Head of caudate nucleus (tissue), 42 donors: ENCODE measurements at regions not wholly inside any gene's neighbourhood (a gene's known extent, or its start where the extent isn't known, plus 50 kb on each side); places are given as distances from the start of the nearest gene placed in this dataset.
"Not testable (repeated sequence)": the region's sequence is repeated elsewhere in the genome, so short reads cannot be mapped to it uniquely, and the experiment has no call there.

Source experiments
- DNase-seq, 42 donors: peaks; one replicate each; pipeline versions ENCODE4 v3.0.0 to v3.0.0-alpha.2; 2020 to 2021; ENCODE audit warnings: mixed read lengths in 7 of 42
- intact Hi-C: fragments of 100-400 bp; cut with DNase I; formaldehyde crosslinking; loops from one replicate; pipeline ENCODE4 v1.15.0; 2022

DNA sequence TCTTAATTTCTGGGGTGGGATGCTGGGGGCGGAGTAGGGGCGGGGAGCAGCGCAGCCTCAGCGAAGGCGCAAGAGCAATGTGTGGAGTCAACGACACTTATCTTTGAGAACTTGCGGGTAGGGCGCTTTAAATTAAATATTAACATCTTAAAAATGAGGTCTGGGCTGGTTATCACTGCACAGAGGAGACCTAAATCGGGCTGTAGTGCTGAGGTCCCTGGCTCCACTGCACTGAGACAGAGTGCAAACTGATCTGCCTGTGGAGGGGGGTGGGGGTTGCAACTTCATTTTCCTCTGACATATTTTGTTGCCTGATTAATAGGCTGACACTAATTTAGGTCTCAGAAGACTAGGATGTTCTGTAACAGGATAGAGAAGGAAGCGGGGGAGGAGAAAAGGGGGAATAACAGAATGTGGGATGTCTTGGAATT is 253.0 kb upstream of the FANCL start:
- intact Hi-C loops, result no loop called here

DNA sequence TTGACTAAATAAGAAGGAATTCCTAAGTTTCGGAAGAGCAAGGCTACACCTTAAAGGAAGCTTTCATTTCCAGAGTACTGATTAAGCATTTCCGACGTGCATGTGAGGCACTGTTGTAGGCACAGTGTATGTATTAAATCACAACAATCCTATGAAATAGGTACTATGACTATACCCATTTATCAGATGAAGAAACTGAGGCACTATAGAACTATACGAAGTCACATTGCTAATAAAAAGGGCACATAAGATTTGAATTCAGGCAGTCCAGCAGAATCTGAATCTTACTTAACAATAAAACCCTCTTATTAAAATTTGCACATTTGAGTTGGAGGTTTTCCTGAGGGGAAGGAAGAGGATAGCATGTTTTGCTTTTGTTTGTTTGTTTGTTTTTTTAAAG is 243.5 kb upstream of the FANCL start:
- no peak for DNase-seq
- intact Hi-C loops, result no loop called here

More for the DNA sequence above, 253.0 kb upstream of the FANCL start:
- DNase-seq, result peak in 37 of 42 donors; percentile 14 to 75 (median 43)

DNA sequence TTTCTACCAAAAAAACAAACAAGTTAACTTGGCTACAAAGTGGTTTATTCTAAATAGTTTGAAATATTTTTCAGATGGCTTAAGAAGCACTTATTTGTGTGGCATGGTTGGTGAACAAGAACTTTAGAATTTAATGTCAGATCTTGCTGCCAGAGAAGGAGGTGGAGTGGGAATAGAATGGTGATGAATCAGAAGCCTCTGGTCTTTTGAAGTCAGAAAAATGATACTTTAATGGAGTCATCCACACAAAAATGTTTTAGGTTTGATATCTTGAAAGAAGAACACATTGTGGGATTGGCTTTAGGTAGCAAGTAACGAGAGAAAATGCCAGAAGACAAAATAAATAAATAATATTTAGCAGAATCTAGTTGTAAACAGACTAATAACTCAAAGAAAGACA is 243.1 kb upstream of the FANCL start:
- intact Hi-C loops, result no loop called here
- DNase-seq, result no peak

DNA sequence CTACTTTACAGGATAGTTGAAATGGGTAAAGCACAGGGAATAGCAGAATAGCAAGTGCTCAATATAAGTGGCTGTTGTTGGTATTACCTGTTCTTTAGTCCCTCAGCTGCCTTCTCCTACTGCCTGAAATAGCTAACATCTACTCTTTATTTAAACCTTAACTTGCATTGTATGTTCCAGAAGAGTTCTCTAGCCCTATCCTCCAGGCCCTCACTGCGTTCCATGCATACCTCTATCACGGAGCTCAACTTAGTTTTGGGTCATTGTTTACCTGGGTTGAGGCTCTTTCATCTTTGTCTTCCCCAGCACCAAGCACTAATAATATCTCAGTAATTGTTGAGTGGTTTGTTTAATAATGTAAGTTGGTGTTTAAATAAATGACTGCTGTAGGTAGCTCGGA is 242.2 kb upstream of the FANCL start:
- no peak for DNase-seq
- intact Hi-C loops, result no loop called here

DNA sequence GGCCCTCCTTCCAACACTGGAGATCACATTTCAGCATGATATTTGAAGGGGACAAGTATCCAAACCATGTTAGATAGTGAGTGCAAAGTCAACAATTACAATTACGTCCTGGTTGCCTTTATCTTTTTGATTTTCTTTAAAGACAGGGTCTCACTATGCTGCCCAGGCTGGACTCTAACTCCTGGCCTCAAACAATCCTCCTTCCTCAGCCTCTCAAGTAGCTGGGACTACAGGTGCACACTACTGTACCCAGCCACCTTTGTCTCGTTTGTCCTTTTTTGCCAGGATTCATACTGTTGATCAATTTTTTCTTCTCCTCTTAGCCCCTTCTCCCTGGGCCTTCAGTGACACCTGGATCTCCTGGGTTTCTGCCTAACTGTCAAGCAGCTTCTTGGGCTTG is 240.5 kb upstream of the FANCL start:
- intact Hi-C loops, result no loop called here
- DNase-seq, result no peak

DNA sequence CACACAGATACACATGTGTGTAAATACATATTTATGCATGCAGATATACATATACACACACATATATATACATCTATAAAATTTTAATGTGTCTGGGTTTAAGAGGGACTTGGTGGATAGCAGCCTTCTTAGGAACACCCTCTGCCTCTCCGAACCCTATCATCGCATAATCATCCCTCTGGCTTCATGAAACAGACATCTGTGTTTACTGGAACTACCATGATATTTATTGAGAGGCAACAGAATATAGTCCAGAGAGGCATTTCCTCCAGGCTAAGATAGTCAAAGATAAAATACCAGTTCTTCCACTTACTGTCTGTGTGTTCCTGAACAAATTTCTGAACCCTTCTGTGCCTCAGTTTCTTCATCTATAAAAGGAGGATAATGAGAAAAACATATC is 239.0 kb upstream of the FANCL start:
- no peak for DNase-seq
- intact Hi-C loops, result no loop called here

DNA sequence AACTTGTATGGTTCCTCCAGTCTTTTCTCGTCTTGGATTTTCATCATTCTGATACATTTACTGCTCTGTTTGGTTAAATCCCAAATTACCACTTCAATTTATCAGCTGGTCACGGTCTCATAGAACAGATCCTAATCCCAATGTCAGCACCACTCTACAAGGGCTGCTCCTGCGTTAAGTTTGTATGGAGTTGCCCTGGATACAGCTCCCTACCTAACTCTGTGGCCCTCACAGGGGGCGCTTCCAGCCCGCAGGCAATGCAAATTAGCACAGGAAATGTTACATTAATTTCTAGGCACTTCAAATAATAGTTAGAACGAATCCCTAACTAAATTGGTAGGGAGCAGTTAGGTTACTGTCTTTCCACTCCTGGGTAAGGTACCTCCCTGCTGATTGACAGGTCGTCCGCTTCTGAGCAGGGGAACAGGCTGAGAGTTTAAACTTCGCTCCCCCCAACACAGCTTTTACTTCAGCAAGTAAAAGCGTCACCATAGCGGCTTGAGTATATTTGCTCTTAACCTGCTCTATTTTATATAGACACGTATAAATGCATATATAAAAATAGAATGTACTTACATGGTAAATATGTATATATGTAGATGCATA is 238.5 kb upstream of the FANCL start:
- DNase-seq, result no peak
- intact Hi-C loops, result no loop called here

DNA sequence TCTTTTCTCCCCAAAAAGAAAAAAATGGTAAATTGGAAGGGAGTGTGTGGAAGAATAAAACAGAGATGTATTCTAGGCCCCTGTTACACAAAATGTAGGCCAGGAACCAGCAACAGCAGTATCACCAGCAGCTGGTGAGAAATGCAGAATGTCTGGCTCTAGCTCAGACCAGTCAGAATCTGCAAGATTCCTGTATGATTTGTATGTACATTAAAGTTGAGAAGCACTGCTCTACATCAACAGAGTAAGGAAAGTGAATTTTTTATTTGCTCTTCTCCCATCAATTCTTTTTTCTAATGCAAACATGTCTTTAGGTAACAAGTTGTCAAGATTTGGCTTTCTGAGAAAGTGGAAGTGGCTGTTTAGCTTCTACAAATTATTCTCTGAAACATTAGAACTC is 235.4 kb upstream of the FANCL start:
- DNase-seq, result no peak
- intact Hi-C loops, result no loop called here

DNA sequence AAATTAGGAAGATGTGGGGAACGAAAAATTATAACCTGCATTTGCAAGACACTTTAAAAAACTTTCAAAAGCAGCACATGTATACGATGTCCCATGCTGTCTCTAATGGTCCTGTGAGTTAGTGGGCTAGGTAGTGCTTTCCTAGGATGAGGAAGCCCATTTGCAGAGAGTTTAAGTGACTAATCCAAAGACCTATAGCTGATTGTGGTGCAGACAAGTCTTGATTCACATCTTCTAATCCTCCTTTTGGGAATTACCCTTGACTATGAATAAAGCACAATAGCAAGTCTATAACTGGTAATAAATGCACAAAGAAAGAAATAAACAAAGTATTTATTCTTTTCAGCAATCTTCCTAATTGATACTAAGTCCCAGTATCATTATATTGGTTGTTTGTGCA is 234.6 kb upstream of the FANCL start:
- intact Hi-C loops, result no loop called here
- no peak for DNase-seq

DNA sequence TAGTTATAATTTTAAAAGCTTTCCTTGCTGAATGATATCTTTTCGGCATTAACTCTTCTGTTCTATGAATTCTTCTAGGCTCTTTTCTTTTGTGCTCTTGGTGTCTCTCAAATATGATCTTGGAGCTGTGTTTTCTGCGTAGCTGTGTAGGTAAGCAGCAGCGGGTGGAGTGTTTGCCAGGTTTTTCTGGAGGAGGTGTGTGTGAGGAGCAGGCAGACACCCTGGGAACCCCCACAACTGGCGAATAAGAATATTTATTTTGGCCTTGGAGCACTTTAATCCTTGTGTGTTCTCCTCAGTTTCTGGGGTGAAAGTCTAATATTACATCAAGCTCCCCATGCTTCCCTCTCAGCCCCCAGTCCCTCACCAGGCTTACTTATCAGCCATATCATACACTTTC is 232.0 kb upstream of the FANCL start:
- no peak for DNase-seq
- intact Hi-C loops, result no loop called here

DNA sequence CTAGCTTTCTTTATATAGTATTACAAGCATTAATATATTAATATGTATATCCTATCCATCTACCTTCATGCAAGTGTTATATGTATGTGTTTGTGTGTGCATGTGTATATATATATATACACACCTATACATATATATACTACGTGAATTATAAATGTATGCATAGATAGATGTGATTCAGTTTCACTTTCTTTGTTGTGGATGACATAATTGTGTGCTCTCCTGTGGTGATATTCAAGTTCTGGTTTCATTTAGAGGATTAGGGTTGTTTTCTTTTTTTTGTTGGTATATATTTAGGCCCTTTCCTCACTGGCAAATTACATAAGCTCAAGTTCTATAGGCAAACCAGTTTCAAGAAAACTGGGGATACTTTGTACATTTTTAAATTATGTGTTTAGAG is 225.7 kb upstream of the FANCL start:
- no peak for DNase-seq
- intact Hi-C loops, result no loop called here

DNA sequence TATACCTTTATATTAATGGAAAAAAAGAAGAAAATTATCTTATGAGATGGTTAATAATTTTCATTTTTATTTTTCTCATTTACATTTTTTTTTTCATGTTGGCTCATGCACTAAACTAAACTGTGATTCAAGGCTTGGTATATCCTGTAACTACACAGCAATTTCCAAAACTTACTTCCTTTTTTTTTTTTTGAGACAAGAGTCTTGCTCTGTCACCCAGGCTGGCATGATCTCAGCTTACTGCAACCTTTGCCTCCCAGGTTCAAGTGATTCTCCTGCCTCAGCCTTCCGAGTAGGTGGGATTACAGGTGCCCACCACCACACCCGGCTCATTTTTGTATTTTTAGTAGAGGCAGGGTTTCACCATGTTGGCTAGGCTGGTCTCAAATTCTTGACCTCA is 224.9 kb upstream of the FANCL start:
- intact Hi-C loops, DNase-seq: not testable (repeated sequence)

DNA sequence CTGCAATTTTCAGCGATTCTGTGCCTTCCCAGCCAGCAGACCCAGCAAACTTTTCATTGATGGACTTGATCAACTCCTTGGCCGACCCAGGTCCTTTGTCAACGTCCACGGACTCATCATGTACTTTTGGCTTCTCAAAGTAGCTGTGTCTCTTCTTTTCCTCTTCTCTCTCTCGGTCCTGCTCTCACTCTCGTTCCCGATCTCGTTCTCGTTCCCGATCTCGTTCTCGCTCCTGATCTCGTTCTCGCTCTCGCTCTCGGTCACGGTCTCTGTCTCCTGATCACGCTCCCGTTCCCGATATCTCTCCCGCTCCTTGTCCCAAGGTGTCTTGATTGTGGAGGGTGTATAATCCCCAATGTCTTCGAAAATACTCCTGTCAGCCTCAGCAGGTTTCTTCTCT is 219.5 kb upstream of the FANCL start:
- no peak for DNase-seq
- intact Hi-C loops, result no loop called here

DNA sequence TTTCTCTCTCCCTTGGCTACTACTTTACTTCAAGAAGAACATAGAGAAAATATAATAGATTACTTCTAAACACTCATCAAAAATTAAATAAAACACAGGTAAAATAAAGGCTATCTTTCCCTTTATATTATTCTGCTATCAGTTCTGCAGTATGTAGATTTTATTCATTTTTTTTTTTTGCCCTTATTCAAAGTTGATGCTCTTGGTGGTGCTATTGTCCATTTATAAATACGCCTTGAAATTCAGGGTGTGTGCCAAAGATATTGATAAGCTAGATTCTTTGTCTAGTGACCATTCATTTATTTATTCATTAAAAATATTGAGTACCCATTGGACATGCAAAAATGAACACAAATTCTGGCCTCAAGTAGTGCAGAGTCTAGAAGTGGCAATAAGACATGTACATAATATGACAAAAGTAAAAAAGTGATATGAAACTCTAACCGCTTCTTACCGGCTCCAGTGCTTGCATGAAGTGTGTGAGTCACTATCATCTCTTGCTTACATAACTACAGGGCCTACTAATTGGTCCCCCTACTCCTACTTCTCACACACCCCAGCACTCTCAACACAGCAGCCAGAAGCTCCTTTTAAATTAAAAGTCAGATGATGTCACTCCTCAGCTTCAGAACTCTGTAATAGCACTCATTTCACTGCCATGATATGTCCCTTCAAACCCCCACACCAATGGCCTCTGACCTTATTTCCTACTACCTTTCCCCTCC is 208.3 kb upstream of the FANCL start:
- intact Hi-C loops, result loop anchor here (5.0 to 10.0 kb wide), 2 partner anchors 317 to 555 kb away; no protein-coding TSS in a partner anchor
- peak in 30 of 42 donors; percentile 3 to 77 (median 42) for DNase-seq

DNA sequence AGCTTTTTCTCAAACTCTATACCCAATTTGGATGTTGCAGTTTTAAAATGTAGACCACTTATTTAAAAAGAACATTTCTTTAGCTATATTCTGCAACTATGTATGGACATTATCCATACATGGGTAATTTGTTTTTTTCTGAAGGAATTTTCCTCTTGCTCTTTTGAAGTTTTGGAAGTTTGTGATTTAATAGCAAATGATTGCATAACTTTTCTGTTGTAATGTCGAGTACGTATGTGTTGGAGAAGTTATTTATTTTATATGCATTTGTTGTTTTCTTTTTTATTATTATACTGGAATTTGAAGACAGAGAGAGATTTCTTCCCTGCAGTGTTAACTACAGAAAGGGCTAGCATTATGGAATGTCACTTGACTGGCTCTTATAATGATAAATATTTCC is 207.7 kb upstream of the FANCL start:
- intact Hi-C loops, result loop anchor here (5.0 kb wide), 1 partner anchor 317 kb away; no protein-coding TSS in a partner anchor

DNA sequence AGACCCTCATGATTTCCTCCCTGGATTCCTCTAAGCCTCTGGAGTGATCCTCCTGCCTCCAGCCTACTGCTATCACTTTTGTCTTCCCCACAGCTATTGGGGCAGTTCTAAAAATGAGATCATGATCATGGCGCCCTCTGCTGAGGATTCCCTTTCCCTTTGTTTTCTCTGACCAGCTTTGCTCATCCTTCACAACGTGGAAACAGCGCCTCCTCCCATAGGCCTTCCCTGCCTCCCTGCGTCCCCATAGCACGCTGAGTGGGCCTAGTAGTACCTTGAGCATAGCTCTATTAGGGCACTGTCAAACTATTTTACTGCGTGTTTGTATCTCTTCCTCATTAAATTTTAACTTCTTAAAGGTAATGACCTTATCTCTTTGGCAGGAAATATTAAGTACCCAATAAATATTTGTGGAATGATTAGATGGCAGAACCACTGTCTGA is 207.0 kb upstream of the FANCL start:
- peak; percentile 20 to 95 (median 83) for DNase-seq
- intact Hi-C loops, result loop anchor here (5.0 kb wide), 1 partner anchor 316 kb away; no protein-coding TSS in a partner anchor

More for the DNA sequence above, 207.7 kb upstream of the FANCL start:
- no peak for DNase-seq

DNA sequence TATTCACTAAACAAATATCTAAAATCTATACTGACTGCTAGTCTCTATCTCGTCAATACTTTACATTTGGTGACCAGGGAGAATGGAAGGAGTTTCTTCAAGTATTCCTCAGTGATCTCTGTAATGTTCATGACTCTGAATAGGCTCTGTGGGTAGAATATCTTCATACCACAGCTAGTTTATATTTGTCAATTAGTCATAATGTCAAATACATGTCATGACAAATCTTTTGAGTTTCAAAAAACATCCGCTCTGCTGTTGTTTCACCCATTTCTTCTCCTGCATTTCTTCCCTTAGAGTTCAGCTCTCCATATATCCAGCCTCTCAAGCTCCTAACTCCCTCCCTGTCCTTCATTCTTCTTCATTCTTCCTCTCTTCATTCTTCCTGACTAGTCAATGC is 206.5 kb upstream of the FANCL start:
- no peak for DNase-seq
- intact Hi-C loops, result loop anchor here (5.0 kb wide), 1 partner anchor 315 kb away; no protein-coding TSS in a partner anchor

DNA sequence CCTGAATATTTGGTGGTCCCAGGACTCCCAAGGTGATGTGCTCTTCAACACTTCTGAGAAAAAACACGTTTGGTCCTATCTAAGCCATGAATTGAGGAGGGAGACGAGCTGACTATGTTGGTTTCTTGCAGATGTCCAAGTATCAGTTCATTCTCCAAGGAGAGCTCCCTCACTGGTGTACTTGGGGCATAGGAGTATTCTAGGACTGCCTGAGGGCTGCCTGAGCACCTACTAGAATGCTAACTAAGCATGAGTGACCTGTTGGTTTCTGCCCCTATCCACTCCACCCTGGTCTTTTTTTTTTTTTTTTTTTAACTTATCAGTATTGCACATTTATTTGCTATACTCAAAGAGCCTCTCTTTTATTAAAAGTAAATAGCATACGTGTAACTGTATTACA is 200.5 kb upstream of the FANCL start:
- no peak for DNase-seq
- intact Hi-C loops, result no loop called here

DNA sequence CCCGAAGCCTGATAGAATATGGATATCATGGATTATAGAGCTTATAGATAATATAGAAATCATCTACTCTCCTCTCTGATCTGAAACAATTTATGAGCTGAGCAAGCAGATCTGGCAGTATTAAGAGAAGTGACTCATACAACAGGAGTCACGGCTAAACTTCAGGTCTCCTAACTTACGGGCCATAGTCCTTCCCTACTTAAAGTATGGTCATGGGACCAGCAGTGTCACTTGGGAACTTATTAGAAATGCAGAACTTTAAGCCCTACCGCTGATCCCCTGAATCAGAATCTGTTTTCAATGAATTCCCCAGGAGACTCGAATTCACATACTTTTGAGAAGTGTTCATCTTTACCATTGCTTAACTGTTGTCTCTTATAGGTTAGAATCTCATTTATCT is 195.7 kb upstream of the FANCL start:
- intact Hi-C loops, result loop anchor here (10.0 kb wide), 1 partner anchor 532 kb away; no protein-coding TSS in a partner anchor
- no peak for DNase-seq

DNA sequence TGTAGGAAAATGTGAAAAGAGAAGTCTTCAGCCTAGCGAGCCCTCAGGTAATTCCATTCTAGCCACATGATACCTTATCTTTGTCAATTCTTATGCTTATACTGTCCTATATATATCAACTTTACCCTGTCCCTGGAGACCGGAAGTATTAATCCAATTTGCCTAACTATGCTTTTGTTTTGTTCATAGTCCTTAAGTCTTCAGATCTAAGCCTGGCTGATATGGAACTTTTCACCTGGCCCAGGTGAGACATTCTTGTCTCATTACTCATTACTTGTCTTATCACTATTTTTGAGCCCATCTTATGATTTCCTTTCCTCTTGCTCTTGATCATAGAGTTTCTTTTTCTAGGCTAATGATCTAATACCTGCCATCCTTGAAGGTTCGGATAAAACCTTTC is 194.1 kb upstream of the FANCL start:
- intact Hi-C loops, result loop anchor here (10.0 kb wide), 1 partner anchor 530 kb away; no protein-coding TSS in a partner anchor
- DNase-seq, result no peak

DNA sequence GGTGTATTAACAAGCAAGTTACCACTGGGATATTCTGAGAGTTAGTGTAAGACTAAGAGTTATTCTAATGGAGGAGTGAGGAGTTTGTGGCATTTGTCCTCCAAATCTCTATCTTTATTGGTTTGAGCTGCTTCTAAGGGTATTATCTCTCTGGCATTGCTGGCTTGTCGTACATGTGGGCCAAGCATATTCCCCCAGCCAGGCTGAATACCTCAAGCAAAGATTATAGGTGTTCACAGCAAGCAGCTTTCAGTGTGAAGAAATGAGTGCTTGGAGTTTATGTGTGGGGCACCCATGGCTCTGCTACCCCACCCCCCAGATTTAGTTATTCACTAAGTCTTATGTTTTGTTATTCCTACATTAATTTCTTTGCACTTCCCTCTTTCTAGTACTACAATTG is 193.6 kb upstream of the FANCL start:
- intact Hi-C loops, result loop anchor here (10.0 kb wide), 1 partner anchor 530 kb away; no protein-coding TSS in a partner anchor
- no peak for DNase-seq
